H1 (cell line): ENCODE measurements at regions not wholly inside any gene's neighbourhood (a gene's known extent, or its start where the extent isn't known, plus 50 kb on each side); places are given as distances from the start of the nearest gene placed in this dataset.

Source experiments
- CTCF ChIA-PET: fragments of 300-600 bp; sonication (Branson Sonifier 250); formaldehyde crosslinking; loops from one replicate; lab custom pipeline; 2021; ENCODE audit not compliant: partially characterized antibody; lab: Charles Lee
- POLR2A ChIA-PET: fragments of 300-600 bp; sonication (Branson Sonifier 250); formaldehyde crosslinking; loops from one replicate; lab custom pipeline; 2021; ENCODE audit warnings: inconsistent platforms; ENCODE audit not compliant: partially characterized antibody; lab: Charles Lee
- DNase-seq, 2 experiments: peaks; one replicate each; pipeline versions ENCODE4 v3.0.0 to v3.0.0-alpha.2; 2010 to 2022; ENCODE audit warnings: low spot score in 2 of 2, low read depth in 1 of 2, mixed read lengths in 1 of 2
- FAIRE-seq: peaks from 2 replicates; lab custom pipeline; 2011; peaks lifted over from hg19 to GRCh38; lab: Jason Lieb, UNC
- H2AFZ ChIP-seq: 2 replicates; pipeline ENCODE4 v1.8.1; 2012; ENCODE audit warnings: low read length, inconsistent platforms
- H2AK5ac ChIP-seq: 2 replicates; pipeline ENCODE4 v1.6.1; 2013; ENCODE audit warnings: low read depth, low read length
- H2BK120ac ChIP-seq: replicated peaks from 2 replicates; pipeline ENCODE3; 2013; ENCODE audit warnings: low read depth, low read length, inconsistent platforms
- H2BK12ac ChIP-seq: 2 replicates; pipeline ENCODE4 v1.6.1; 2013; ENCODE audit warnings: low read depth, low read length
- H2BK15ac ChIP-seq: 2 replicates; pipeline ENCODE4 v1.6.1; 2013; ENCODE audit warnings: low read length
- H2BK20ac ChIP-seq: 2 replicates; pipeline ENCODE4 v1.6.1; 2013; ENCODE audit warnings: low read length
- H2BK5ac ChIP-seq: 2 replicates; pipeline ENCODE4 v1.6.1; 2013; ENCODE audit warnings: low read depth, low read length
- H3K14ac ChIP-seq: 2 replicates; pipeline ENCODE4 v1.6.1; 2013; ENCODE audit warnings: inconsistent platforms; ENCODE audit not compliant: insufficient read length
- H3K18ac ChIP-seq: 2 replicates; pipeline ENCODE4 v1.6.1; 2013; ENCODE audit warnings: low read length; ENCODE audit errors: extremely low read depth
- H3K23ac ChIP-seq: 2 replicates; pipeline ENCODE4 v1.6.1; 2013; ENCODE audit warnings: inconsistent platforms; ENCODE audit not compliant: insufficient read length
- H3K23me2 ChIP-seq: 2 replicates; pipeline ENCODE4 v1.6.1; 2013; ENCODE audit warnings: low read depth, low read length
- H3K27ac ChIP-seq: 2 replicates; pipeline ENCODE4 v1.6.1; 2011; ENCODE audit warnings: low read depth, low read length, inconsistent platforms
- H3K27me3 ChIP-seq, 4 experiments: replicated peaks in 1 of 4; 1 replicate in 1 of 4; 2 replicates in 3 of 4; pipeline versions ENCODE4 v1.6.1 to v1.8.1; 2011 to 2013; ENCODE audit warnings: low read length in 3 of 4, mild to moderate bottlenecking in 3 of 4, inconsistent platforms in 2 of 4, mixed read lengths in 2 of 4, moderate library complexity in 1 of 4; ENCODE audit not compliant: control insufficient read depth in 3 of 4, insufficient read depth in 3 of 4; ENCODE audit errors: extremely low read depth in 1 of 4
- H3K36me3 ChIP-seq, 4 experiments: 2 replicates each; pipeline versions ENCODE4 v1.6.1 to v1.8.1; 2011 to 2013; ENCODE audit warnings: mild to moderate bottlenecking in 4 of 4, low read length in 3 of 4, moderate library complexity in 2 of 4, control low read depth in 1 of 4, inconsistent platforms in 1 of 4; ENCODE audit not compliant: insufficient read depth in 4 of 4, control insufficient read depth in 2 of 4
- H3K4ac ChIP-seq: replicated peaks from 2 replicates; pipeline ENCODE3; 2013; ENCODE audit warnings: low read length, low read depth, mixed read lengths, inconsistent platforms; ENCODE audit not compliant: insufficient read length
- H3K4me1 ChIP-seq, 4 experiments: replicated peaks in 1 of 4; 1 replicate in 1 of 4; 2 replicates in 3 of 4; pipeline versions ENCODE4 v1.6.1 to v1.8.1; 2011 to 2013; ENCODE audit warnings: low read length in 3 of 4, inconsistent platforms in 2 of 4, mixed read lengths in 1 of 4; ENCODE audit not compliant: insufficient read depth in 4 of 4, control insufficient read depth in 3 of 4
- H3K4me2 ChIP-seq, 2 experiments: 2 replicates each; pipeline versions ENCODE4 v1.6.1 to v1.8.1; 2011 to 2013; ENCODE audit warnings: low read depth in 2 of 2, low read length in 2 of 2, control low read depth in 1 of 2, inconsistent platforms in 1 of 2, mild to moderate bottlenecking in 1 of 2; ENCODE audit not compliant: insufficient read depth in 1 of 2
- H3K4me3 ChIP-seq, 4 experiments: fragments of 200-600, 300-600 bp in 1 of 4; sonication (generic), shearing (Covaris generic), sonication (Bioruptor Twin) in 1 of 4; 2 replicates each; pipeline versions ENCODE4 v1.5.1 to v1.8.1; 2011 to 2016; ENCODE audit warnings: low read length in 4 of 4, low read depth in 3 of 4, control low read depth in 2 of 4, inconsistent platforms in 2 of 4, mild to moderate bottlenecking in 2 of 4, mixed read lengths in 1 of 4, moderate library complexity in 1 of 4; ENCODE audit not compliant: insufficient read depth in 2 of 4; ENCODE audit errors: extremely low read depth in 1 of 4
- H3K56ac ChIP-seq: replicated peaks from 2 replicates; pipeline ENCODE3; 2013; ENCODE audit warnings: low read depth, mild to moderate bottlenecking, mixed read lengths, low read length, inconsistent platforms; ENCODE audit not compliant: insufficient read length
- H3K79me1 ChIP-seq: 2 replicates; pipeline ENCODE4 v1.6.1; 2013; ENCODE audit warnings: low read depth, low read length, control low read depth
- H3K79me2 ChIP-seq, 2 experiments: 2 replicates each; pipeline versions ENCODE4 v1.6.1 to v1.8.1; 2012 to 2013; ENCODE audit warnings: low read length in 2 of 2, mild to moderate bottlenecking in 2 of 2, inconsistent platforms in 1 of 2; ENCODE audit not compliant: insufficient read depth in 2 of 2, control insufficient read depth in 1 of 2
- H3K9ac ChIP-seq, 4 experiments: replicated peaks in 1 of 4; 1 replicate in 1 of 4; 2 replicates in 3 of 4; pipeline versions ENCODE4 v1.6.1 to v1.8.1; 2011 to 2013; ENCODE audit warnings: low read depth in 3 of 4, low read length in 3 of 4, control low read depth in 2 of 4, mild to moderate bottlenecking in 2 of 4, moderate library complexity in 2 of 4, inconsistent platforms in 1 of 4; ENCODE audit errors: extremely low read depth in 1 of 4
- H3K9me3 ChIP-seq, 2 experiments: 2 replicates each; pipeline versions ENCODE4 v1.6.1 to v1.8.1; 2012 to 2013; ENCODE audit warnings: mild to moderate bottlenecking in 2 of 2, moderate library complexity in 2 of 2, control low read depth in 1 of 2, inconsistent platforms in 1 of 2, low read depth in 1 of 2, low read length in 1 of 2, mixed read lengths in 1 of 2; ENCODE audit not compliant: insufficient read depth in 2 of 2
- H4K20me1 ChIP-seq, 2 experiments: replicated peaks in 1 of 2; 2 replicates each; pipeline versions ENCODE3 to v1.8.1; 2011 to 2013; ENCODE audit warnings: inconsistent platforms in 2 of 2, low read length in 2 of 2, mild to moderate bottlenecking in 1 of 2; ENCODE audit not compliant: insufficient read depth in 2 of 2, control insufficient read depth in 1 of 2
- H4K5ac ChIP-seq: 2 replicates; pipeline ENCODE4 v1.6.1; 2013; ENCODE audit warnings: low read length, low read depth, mixed read lengths, inconsistent platforms; ENCODE audit not compliant: insufficient read length
- H4K8ac ChIP-seq: 2 replicates; pipeline ENCODE4 v1.8.0; 2013; ENCODE audit warnings: mild to moderate bottlenecking, moderate library complexity, low read length, inconsistent platforms; ENCODE audit not compliant: insufficient read depth; ENCODE audit errors: extremely low read depth
- H4K91ac ChIP-seq: replicated peaks from 2 replicates; pipeline ENCODE3; 2013; ENCODE audit warnings: low read length, mixed read lengths, inconsistent platforms; ENCODE audit not compliant: insufficient read length
- BCL11A ChIP-seq, 2 experiments: IDR thresholded peaks; one replicate each; pipeline ENCODE4 v1.6.1; 2011; ENCODE audit warnings: low read depth in 2 of 2, low read length in 2 of 2, mild to moderate bottlenecking in 2 of 2
- TEAD4 ChIP-seq: IDR thresholded peaks from 2 replicates; pipeline ENCODE4 v1.6.1; 2012; ENCODE audit warnings: low read depth, low read length, inconsistent platforms, mixed read lengths
- ZNF274 ChIP-seq: IDR thresholded peaks from 2 replicates; pipeline ENCODE4 v1.7.0; 2012; ENCODE audit warnings: low read length, borderline replicate concordance; ENCODE audit errors: extremely low read depth
- WGBS, 2 experiments: shearing (Covaris generic) in 1 of 2; methylation state at CpG; one replicate each; pipeline versions ENCODE4 v1.1.6 to v1.1.7; 2013 to 2015; ENCODE audit warnings: low lambda C conversion rate in 2 of 2, mixed read lengths in 2 of 2, inconsistent platforms in 1 of 2, low coverage in 1 of 2, missing lambda C conversion rate in 1 of 2; ENCODE audit not compliant: insufficient replicate concordance in 2 of 2, insufficient coverage in 1 of 2, insufficient read length in 1 of 2; ENCODE audit errors: extremely low coverage in 1 of 2, missing lambda C conversion rate in 1 of 2; 5-methylcytosine and 5-hydroxymethylcytosine counted together
- TF ChIP-seq, protein P1 (sequence below): IDR thresholded peaks from 2 replicates; pipeline ENCODE4 v1.6.1; 2011; ENCODE audit warnings: low read depth, mild to moderate bottlenecking, low read length; ENCODE audit not compliant: insufficient read depth

DNA sequence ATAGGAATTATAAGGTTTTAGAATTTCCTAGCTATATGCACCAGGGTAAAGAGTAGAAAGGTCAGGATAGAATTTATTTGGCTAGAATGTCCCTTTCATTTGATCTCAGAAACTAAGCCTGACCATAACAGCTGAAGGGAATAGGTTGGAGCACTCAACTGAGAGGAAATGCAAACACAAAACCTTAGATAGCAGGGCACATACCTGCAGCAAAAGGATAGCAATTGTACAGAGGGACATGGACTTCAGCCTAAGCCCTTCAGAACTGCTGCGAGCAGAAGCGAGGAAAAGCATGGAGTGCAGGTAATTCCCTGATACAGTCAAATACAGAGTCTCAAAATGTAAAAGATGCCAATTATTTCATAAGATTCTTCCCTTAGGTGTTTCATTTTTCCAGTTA, 211.0 kb upstream of the DDI1 start:
- Histone ChIP-seq H2AK5ac (no peak overlapping the region), H2BK12ac (no peak overlapping the region), H3K56ac (no peak overlapping the region), H3K36me3 (no peaks in the 10 kb centered on the region), H3K4me3 (no peak overlapping the region), H2BK15ac (no peak overlapping the region), H4K91ac (no peak overlapping the region), H3K4me1 (no peaks in the 10 kb centered on the region), H3K14ac (no peak overlapping the region), H2BK20ac (no peak overlapping the region), H3K4me2 (no peak overlapping the region), H3K23me2 (no peaks in the 10 kb centered on the region), H3K27ac (no peak overlapping the region), H3K79me2 (no peaks in the 10 kb centered on the region), H3K27me3 (no peaks in the 10 kb centered on the region), H3K79me1 (no peaks in the 10 kb centered on the region), H2BK120ac (no peak overlapping the region), H2AFZ (no peak overlapping the region), H3K23ac (no peak overlapping the region), H2BK5ac (no peak overlapping the region), H4K8ac (no peak overlapping the region), H3K4ac (peak overlapping the region; percentile 4), H4K20me1 (no peaks in the 10 kb centered on the region), H3K9ac (no peak overlapping the region), H4K5ac (no peak overlapping the region), H3K18ac (no peak overlapping the region), H3K9me3 (peaks cover 5 to 9% of the 10 kb centered on the region in 2 experiments; a peak in 3 of 4 replicates)
- TF ChIP-seq BCL11A (IDR thresholded peaks at IDR 0.05; ENCODE audit: low read depth in 2 of 2, low read length in 2 of 2) (no peak), ZNF274 (no peak), TEAD4 (no peak)
- TF ChIP-seq, protein P1, sequence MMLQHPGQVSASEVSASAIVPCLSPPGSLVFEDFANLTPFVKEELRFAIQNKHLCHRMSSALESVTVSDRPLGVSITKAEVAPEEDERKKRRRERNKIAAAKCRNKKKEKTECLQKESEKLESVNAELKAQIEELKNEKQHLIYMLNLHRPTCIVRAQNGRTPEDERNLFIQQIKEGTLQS, result no peak
- CTCF ChIA-PET, result interaction anchor here (1.0 kb wide), 1 partner anchor 47 kb away, joined by 3 read pairs; no protein-coding TSS in a partner anchor
- DNase-seq (no peak), FAIRE-seq (no peak)
- POLR2A ChIA-PET, result no interaction called here
- 96% methylated on average over 2 of the region's 2 CpGs; no CpG with 5 or more reads in 1 of the 2 experiments for WGBS, 2 experiments
